HG02884 (cell line): ENCODE measurements at regions not wholly inside any gene's neighbourhood (a gene's known extent, or its start where the extent isn't known, plus 50 kb on each side); places are given as distances from the start of the nearest gene placed in this dataset.
A peak's percentile ranks its signal among the peaks of the same experiment; 100 is the strongest.
"Not testable (repeated sequence)": the region's sequence is repeated elsewhere in the genome, so short reads cannot be mapped to it uniquely, and the experiment has no call there.

Source experiments
- ATAC-seq: cut with Tn5 transposase; IDR thresholded peaks from one replicate; pipeline ENCODE4 v1.9.1; 2021; ENCODE audit warnings: mild to moderate bottlenecking, moderate library complexity; ENCODE audit not compliant: unreplicated experiment

- no peak for ATAC-seq
Measured at GRCh38 chr20:50436052-50436656, 74.0 kb upstream of the PTPN1 start.

DNA sequence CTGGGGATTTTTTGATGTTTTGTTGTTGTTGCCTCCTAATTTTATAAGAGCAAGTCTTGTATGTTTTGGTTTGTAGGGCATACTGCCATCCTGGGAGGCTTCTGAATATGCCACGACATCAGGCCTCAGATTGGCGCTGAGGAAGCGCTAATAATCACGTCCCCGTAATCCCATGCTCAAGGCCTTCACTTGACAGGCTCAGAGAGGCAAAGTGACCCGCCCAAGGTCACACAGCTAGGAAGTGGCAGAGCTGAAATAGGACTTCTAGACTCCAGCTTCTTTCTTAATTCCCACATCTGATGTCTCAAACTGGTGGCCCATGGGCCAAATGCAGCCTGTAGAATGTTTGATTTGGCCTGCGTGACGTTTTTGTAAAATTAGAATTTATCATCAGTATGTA is 73.5 kb upstream of the PTPN1 start:
- no peak for ATAC-seq

DNA sequence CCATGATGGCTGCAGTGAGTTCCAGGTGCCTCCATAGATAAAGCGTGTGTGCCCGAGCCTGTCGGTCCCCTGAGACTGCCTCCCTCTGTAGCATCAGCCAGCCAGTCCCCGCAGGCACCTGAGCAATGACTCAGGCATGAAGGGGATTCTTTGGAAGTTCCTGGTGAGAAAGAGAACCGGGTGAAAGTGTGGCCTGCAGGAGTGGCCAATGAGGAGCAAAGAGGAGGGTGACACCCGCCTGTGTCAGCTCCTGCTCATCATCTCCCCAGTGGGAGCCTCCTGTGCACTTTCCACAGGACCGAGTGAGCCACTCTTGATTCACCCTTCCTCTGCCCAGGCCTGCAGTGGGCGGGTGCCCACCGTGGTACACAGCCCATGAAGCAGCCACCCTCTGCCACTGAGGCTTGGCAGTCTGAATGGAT is 71.2 kb upstream of the PTPN1 start:
- ATAC-seq = no peak

GRCh38 chr20:50439539-50440453 is 70.4 kb upstream of the PTPN1 start:
- ATAC-seq = no peak

GRCh38 chr20:50442512-50442911 is 67.7 kb upstream of the PTPN1 start:
- ATAC-seq = no peak

- ATAC-seq = no peak
Measured at GRCh38 chr20:50445354-50446151, 64.6 kb upstream of the PTPN1 start.

GRCh38 chr20:50446351-50447101 is 63.7 kb upstream of the PTPN1 start:
- ATAC-seq = no peak

- ATAC-seq = no peak
Measured at GRCh38 chr20:50447102-50447804, 62.9 kb upstream of the PTPN1 start.

DNA sequence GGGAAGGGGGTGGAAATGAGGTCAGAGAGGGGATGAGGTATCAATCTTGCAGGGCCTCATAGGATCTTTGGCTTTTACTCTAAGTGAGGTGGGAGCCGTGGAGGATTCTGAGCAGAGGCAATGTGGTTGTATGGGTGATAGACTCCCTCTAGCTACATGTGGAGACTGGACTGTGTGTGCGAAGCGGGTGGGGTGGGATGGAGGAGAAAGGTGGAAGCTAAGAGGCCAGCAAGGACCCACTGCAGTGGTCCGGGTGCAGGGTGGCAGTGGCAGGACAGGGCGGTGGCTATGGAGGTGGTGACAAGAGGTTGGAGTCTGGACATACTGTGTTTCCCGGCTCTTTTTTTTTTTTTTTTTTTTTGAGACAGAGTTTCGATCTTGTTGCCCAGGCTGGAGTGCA is 62.4 kb upstream of the PTPN1 start:
- no peak for ATAC-seq

- ATAC-seq = not testable (repeated sequence)
Measured at GRCh38 chr20:50448625-50449403, 61.4 kb upstream of the PTPN1 start.

- ATAC-seq = no peak
Measured at GRCh38 chr20:50449738-50450492, 60.3 kb upstream of the PTPN1 start.

GRCh38 chr20:50450493-50450826 is 59.7 kb upstream of the PTPN1 start:
- no peak for ATAC-seq

- ATAC-seq = peak; percentile 71
Measured at GRCh38 chr20:50450881-50451752, 59.1 kb upstream of the PTPN1 start.

DNA sequence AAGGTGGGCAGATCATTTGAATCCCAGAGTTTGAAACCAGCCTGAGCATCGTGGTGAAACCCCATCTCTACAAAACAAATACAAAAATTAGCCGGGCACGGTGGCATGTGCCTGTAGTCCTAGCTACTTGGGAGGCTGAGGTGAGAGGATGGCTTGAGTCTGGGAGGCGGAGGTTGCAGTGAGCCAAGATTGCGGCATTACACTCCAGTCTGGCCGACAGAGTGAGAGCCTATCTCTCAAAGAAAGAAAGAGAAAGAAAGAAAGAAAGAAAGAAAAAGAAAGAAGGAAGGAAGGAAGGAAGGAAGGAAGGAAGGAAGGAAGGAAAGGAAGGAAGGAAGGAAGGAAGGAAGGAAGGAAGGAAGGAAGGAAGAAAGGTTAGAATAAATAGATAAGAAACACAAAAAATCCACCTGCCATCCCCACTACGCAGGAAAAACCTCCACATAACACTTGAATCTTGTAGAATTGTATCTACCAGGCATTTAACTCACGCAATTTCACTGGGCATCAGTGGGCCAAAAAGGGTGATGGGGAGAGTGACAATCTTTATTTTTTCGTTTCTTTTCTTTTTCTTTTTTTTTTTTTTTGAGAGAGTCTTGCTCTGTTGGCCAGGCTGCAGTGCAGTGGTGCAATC is 58.3 kb upstream of the PTPN1 start:
- not testable (repeated sequence) for ATAC-seq

- ATAC-seq = no peak
Measured at GRCh38 chr20:50453533-50454244, 56.5 kb upstream of the PTPN1 start.

DNA sequence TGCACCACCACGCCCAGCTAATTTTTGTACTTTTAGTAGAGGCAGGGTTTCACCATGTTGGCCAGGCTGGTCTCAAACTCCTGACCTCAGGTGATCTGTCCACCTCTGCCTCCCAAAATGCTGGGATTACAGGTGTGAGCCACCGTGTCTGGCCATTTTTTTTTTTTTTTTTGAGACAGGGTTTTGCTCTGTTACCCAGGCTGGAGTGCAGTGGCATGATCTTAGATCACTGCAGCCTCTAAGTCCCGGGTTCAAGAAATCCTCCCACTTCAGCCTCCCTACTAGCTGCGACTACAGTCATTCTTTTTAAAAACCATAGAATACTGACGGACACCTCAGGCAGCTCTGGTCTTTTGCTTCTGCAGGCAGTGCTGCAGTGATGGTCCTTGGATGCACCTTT is 54.9 kb upstream of the PTPN1 start:
- not testable (repeated sequence) for ATAC-seq
